ENCODE measurements at regions not wholly inside any gene's neighbourhood (a gene's known extent, or its start where the extent isn't known, plus 50 kb on each side); places are given as distances from the start of the nearest gene placed in this dataset.
A peak's percentile ranks its signal among the peaks of the same experiment; 100 is the strongest.

- H3K9me3 ChIP-seq (ENCODE audit: control insufficient read depth in 1 of 2, low read length in 2 of 2): no peaks in the 10 kb centered on the region
- no peaks in the 10 kb centered on the region for H3K36me3 ChIP-seq (ENCODE audit: control insufficient read depth in 1 of 2, insufficient read depth in 2 of 2, low read length in 2 of 2)
- H3K27ac ChIP-seq (ENCODE audit: low read depth, low read length): no peak overlapping the region
These were observed 265.9 kb upstream of the SORCS1 start for GRCh38 chr10:107430446-107430845.

GRCh38 chr10:107427016-107427415 is 262.5 kb upstream of the SORCS1 start:
- Histone ChIP-seq H3K4me3 (ENCODE audit: low read depth in 1 of 2, low read length in 2 of 2) (no peak overlapping the region), H3K36me3 (ENCODE audit: control insufficient read depth in 1 of 2, insufficient read depth in 2 of 2, low read length in 2 of 2) (no peaks in the 10 kb centered on the region), H3K9ac (ENCODE audit: low read depth in 1 of 2, low read length in 2 of 2) (no peak overlapping the region)

More at GRCh38 chr10:107430446-107430845, 265.9 kb upstream of the SORCS1 start:
- Histone ChIP-seq H3K4me1 (ENCODE audit: control insufficient read depth in 1 of 2, insufficient read depth in 2 of 2, low read length in 2 of 2) (peaks cover 6 to 8% of the 10 kb centered on the region in 2 donors), H3K4me3 (ENCODE audit: low read depth in 1 of 2, low read length in 2 of 2) (no peak overlapping the region), H3K27me3 (ENCODE audit: control insufficient read depth in 1 of 2, insufficient read depth in 2 of 2, low read length in 2 of 2) (no peaks in the 10 kb centered on the region), H3K9ac (ENCODE audit: low read depth in 1 of 2, low read length in 2 of 2) (no peak overlapping the region)

GRCh38 chr10:107425931-107426553 is 261.5 kb upstream of the SORCS1 start:
- Histone ChIP-seq H3K36me3 (ENCODE audit: control insufficient read depth in 1 of 2, insufficient read depth in 2 of 2, low read length in 2 of 2) (no peaks in the 10 kb centered on the region), H3K9ac (ENCODE audit: low read depth in 1 of 2, low read length in 2 of 2) (peak overlapping the region in 1 of 2 donors; percentile 35), H3K4me3 (ENCODE audit: low read depth in 1 of 2, low read length in 2 of 2) (peak overlapping the region; percentile 77 to 78), H3K4me1 (ENCODE audit: control insufficient read depth in 1 of 2, insufficient read depth in 2 of 2, low read length in 2 of 2) (peaks cover 6 to 8% of the 10 kb centered on the region in 2 donors), H3K27me3 (ENCODE audit: control insufficient read depth in 1 of 2, insufficient read depth in 2 of 2, low read length in 2 of 2) (no peaks in the 10 kb centered on the region), H3K27ac (ENCODE audit: low read depth, low read length) (no peak overlapping the region), H3K9me3 (ENCODE audit: control insufficient read depth in 1 of 2, low read length in 2 of 2) (no peaks in the 10 kb centered on the region)

More at GRCh38 chr10:107427016-107427415, 262.5 kb upstream of the SORCS1 start:
- no peaks in the 10 kb centered on the region for H3K27me3 ChIP-seq (ENCODE audit: control insufficient read depth in 1 of 2, insufficient read depth in 2 of 2, low read length in 2 of 2)
- H3K27ac ChIP-seq (ENCODE audit: low read depth, low read length): no peak overlapping the region
- H3K9me3 ChIP-seq (ENCODE audit: control insufficient read depth in 1 of 2, low read length in 2 of 2): no peaks in the 10 kb centered on the region
- H3K4me1 ChIP-seq (ENCODE audit: control insufficient read depth in 1 of 2, insufficient read depth in 2 of 2, low read length in 2 of 2): peaks cover 6 to 8% of the 10 kb centered on the region in 2 donors

- no peak overlapping the region for H3K9ac ChIP-seq (ENCODE audit: low read depth in 1 of 2, low read length in 2 of 2)
- no peaks in the 10 kb centered on the region for H3K36me3 ChIP-seq (ENCODE audit: control insufficient read depth in 1 of 2, insufficient read depth in 2 of 2, low read length in 2 of 2)
- no peaks in the 10 kb centered on the region for H3K9me3 ChIP-seq (ENCODE audit: control insufficient read depth in 1 of 2, low read length in 2 of 2)
- peaks cover 6 to 8% of the 10 kb centered on the region in 2 donors for H3K4me1 ChIP-seq (ENCODE audit: control insufficient read depth in 1 of 2, insufficient read depth in 2 of 2, low read length in 2 of 2)
- no peak overlapping the region for H3K27ac ChIP-seq (ENCODE audit: low read depth, low read length)
- H3K27me3 ChIP-seq (ENCODE audit: control insufficient read depth in 1 of 2, insufficient read depth in 2 of 2, low read length in 2 of 2): no peaks in the 10 kb centered on the region
- no peak overlapping the region for H3K4me3 ChIP-seq (ENCODE audit: low read depth in 1 of 2, low read length in 2 of 2)
These were observed 260.1 kb upstream of the SORCS1 start for GRCh38 chr10:107424628-107425027.

- Histone ChIP-seq H3K4me3 (ENCODE audit: low read depth in 1 of 2, low read length in 2 of 2) (no peak overlapping the region), H3K9ac (ENCODE audit: low read depth in 1 of 2, low read length in 2 of 2) (no peak overlapping the region), H3K27me3 (ENCODE audit: control insufficient read depth in 1 of 2, insufficient read depth in 2 of 2, low read length in 2 of 2) (no peaks in the 10 kb centered on the region), H3K9me3 (ENCODE audit: control insufficient read depth in 1 of 2, low read length in 2 of 2) (no peaks in the 10 kb centered on the region), H3K4me1 (ENCODE audit: control insufficient read depth in 1 of 2, insufficient read depth in 2 of 2, low read length in 2 of 2) (peaks cover 6 to 8% of the 10 kb centered on the region in 2 donors), H3K36me3 (ENCODE audit: control insufficient read depth in 1 of 2, insufficient read depth in 2 of 2, low read length in 2 of 2) (no peaks in the 10 kb centered on the region), H3K27ac (ENCODE audit: low read depth, low read length) (no peak overlapping the region)
These were observed 259.4 kb upstream of the SORCS1 start for GRCh38 chr10:107423903-107424302.

GRCh38 chr10:107422681-107423080 is 258.2 kb upstream of the SORCS1 start:
- Histone ChIP-seq H3K27ac (ENCODE audit: low read depth, low read length) (no peak overlapping the region), H3K4me3 (ENCODE audit: low read depth in 1 of 2, low read length in 2 of 2) (no peak overlapping the region), H3K36me3 (ENCODE audit: control insufficient read depth in 1 of 2, insufficient read depth in 2 of 2, low read length in 2 of 2) (no peaks in the 10 kb centered on the region), H3K4me1 (ENCODE audit: control insufficient read depth in 1 of 2, insufficient read depth in 2 of 2, low read length in 2 of 2) (peaks cover 6 to 8% of the 10 kb centered on the region in 2 donors), H3K9ac (ENCODE audit: low read depth in 1 of 2, low read length in 2 of 2) (no peak overlapping the region), H3K27me3 (ENCODE audit: control insufficient read depth in 1 of 2, insufficient read depth in 2 of 2, low read length in 2 of 2) (no peaks in the 10 kb centered on the region), H3K9me3 (ENCODE audit: control insufficient read depth in 1 of 2, low read length in 2 of 2) (no peaks in the 10 kb centered on the region)

GRCh38 chr10:107420196-107420595 is 255.7 kb upstream of the SORCS1 start:
- Histone ChIP-seq H3K27ac (ENCODE audit: low read depth, low read length) (no peak overlapping the region), H3K9me3 (ENCODE audit: control insufficient read depth in 1 of 2, low read length in 2 of 2) (no peaks in the 10 kb centered on the region), H3K27me3 (ENCODE audit: control insufficient read depth in 1 of 2, insufficient read depth in 2 of 2, low read length in 2 of 2) (no peaks in the 10 kb centered on the region), H3K4me1 (ENCODE audit: control insufficient read depth in 1 of 2, insufficient read depth in 2 of 2, low read length in 2 of 2) (no peaks in the 10 kb centered on the region), H3K4me3 (ENCODE audit: low read depth in 1 of 2, low read length in 2 of 2) (no peak overlapping the region), H3K9ac (ENCODE audit: low read depth in 1 of 2, low read length in 2 of 2) (no peak overlapping the region), H3K36me3 (ENCODE audit: control insufficient read depth in 1 of 2, insufficient read depth in 2 of 2, low read length in 2 of 2) (no peaks in the 10 kb centered on the region)

- Histone ChIP-seq H3K27ac (ENCODE audit: low read depth, low read length) (no peak overlapping the region), H3K4me1 (ENCODE audit: control insufficient read depth in 1 of 2, insufficient read depth in 2 of 2, low read length in 2 of 2) (no peaks in the 10 kb centered on the region), H3K9ac (ENCODE audit: low read depth in 1 of 2, low read length in 2 of 2) (no peak overlapping the region), H3K36me3 (ENCODE audit: control insufficient read depth in 1 of 2, insufficient read depth in 2 of 2, low read length in 2 of 2) (no peaks in the 10 kb centered on the region), H3K27me3 (ENCODE audit: control insufficient read depth in 1 of 2, insufficient read depth in 2 of 2, low read length in 2 of 2) (no peaks in the 10 kb centered on the region), H3K4me3 (ENCODE audit: low read depth in 1 of 2, low read length in 2 of 2) (no peak overlapping the region), H3K9me3 (ENCODE audit: control insufficient read depth in 1 of 2, low read length in 2 of 2) (no peaks in the 10 kb centered on the region)
These were observed 253.7 kb upstream of the SORCS1 start for GRCh38 chr10:107418085-107418806.

GRCh38 chr10:107417446-107417845 is 252.9 kb upstream of the SORCS1 start:
- Histone ChIP-seq H3K4me1 (ENCODE audit: control insufficient read depth in 1 of 2, insufficient read depth in 2 of 2, low read length in 2 of 2) (no peaks in the 10 kb centered on the region), H3K27ac (ENCODE audit: low read depth, low read length) (no peak overlapping the region), H3K9ac (ENCODE audit: low read depth in 1 of 2, low read length in 2 of 2) (no peak overlapping the region), H3K9me3 (ENCODE audit: control insufficient read depth in 1 of 2, low read length in 2 of 2) (no peaks in the 10 kb centered on the region), H3K4me3 (ENCODE audit: low read depth in 1 of 2, low read length in 2 of 2) (no peak overlapping the region), H3K27me3 (ENCODE audit: control insufficient read depth in 1 of 2, insufficient read depth in 2 of 2, low read length in 2 of 2) (no peaks in the 10 kb centered on the region), H3K36me3 (ENCODE audit: control insufficient read depth in 1 of 2, insufficient read depth in 2 of 2, low read length in 2 of 2) (no peaks in the 10 kb centered on the region)

- no peaks in the 10 kb centered on the region for H3K27me3 ChIP-seq (ENCODE audit: control insufficient read depth in 1 of 2, insufficient read depth in 2 of 2, low read length in 2 of 2)
- H3K9ac ChIP-seq (ENCODE audit: low read depth in 1 of 2, low read length in 2 of 2): no peak overlapping the region
- no peaks in the 10 kb centered on the region for H3K4me1 ChIP-seq (ENCODE audit: control insufficient read depth in 1 of 2, insufficient read depth in 2 of 2, low read length in 2 of 2)
- H3K27ac ChIP-seq (ENCODE audit: low read depth, low read length): no peak overlapping the region
- no peak overlapping the region for H3K4me3 ChIP-seq (ENCODE audit: low read depth in 1 of 2, low read length in 2 of 2)
- no peaks in the 10 kb centered on the region for H3K9me3 ChIP-seq (ENCODE audit: control insufficient read depth in 1 of 2, low read length in 2 of 2)
- H3K36me3 ChIP-seq (ENCODE audit: control insufficient read depth in 1 of 2, insufficient read depth in 2 of 2, low read length in 2 of 2): no peaks in the 10 kb centered on the region
These were observed 250.9 kb upstream of the SORCS1 start for GRCh38 chr10:107415446-107415845.

Measured in duodenal mucosa (tissue), 2 donors.